ENCODE measurements at regions not wholly inside any gene's neighbourhood (a gene's known extent, or its start where the extent isn't known, plus 50 kb on each side); places are given as distances from the start of the nearest gene placed in this dataset.

DNA sequence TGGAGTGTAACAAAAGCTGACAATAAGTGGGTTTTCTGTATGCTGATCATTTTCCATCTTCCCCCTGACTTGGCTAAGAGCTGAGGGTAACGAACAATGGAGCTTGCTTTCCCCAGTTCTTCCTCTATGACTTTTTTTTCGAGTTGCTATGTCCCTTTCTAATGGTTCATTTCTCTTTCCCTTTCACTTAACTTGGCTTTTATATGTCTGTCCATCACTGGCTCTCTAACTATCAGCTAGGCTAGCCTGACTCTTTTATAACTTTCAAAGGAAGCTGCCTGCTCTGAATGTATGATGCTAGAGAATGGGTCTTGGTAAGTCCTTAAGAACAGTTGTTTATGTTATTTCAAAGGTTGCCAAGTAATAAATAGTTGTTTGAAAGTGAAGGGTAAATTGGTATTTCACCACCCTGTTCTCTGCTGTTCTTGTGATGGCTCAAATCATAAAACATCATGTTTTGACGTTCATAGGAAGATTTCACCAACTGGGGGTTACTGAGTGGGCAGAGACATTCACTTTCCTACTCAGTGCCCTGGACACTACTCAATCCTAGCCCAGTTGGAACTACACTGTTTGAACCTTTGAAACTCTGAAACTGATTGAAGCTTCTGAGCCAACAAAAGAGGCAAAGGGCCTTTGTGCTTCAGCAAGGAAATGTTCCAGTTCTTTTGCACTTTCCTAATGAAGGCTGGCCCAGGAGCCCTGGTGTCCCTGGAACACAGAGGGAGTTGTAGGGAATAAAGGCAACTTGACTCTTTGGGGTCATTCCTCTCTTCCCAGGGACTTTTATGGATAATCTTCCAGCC lies 85.4 kb upstream of the PHYHIPL start:
- no peak for DNase-seq

DNA sequence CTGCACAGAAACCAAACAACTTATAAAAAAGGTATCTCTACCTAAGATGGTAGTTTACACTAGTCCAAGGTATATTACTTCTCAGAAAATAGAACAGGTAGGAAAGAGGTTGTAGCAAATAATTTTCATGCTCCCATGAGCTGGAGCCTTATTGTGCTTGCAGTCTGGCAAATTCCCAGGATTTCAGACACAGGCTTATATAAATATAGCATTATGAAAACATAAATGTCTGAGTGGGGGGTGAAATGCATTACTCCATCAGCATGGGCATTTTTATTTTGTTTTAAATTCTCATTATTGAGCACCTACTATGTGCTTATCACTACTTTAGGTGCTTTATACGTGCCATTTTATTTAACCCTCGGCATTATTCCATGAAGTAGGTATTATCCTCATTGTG lies 83.0 kb upstream of the PHYHIPL start:
- no peak for DNase-seq

DNA sequence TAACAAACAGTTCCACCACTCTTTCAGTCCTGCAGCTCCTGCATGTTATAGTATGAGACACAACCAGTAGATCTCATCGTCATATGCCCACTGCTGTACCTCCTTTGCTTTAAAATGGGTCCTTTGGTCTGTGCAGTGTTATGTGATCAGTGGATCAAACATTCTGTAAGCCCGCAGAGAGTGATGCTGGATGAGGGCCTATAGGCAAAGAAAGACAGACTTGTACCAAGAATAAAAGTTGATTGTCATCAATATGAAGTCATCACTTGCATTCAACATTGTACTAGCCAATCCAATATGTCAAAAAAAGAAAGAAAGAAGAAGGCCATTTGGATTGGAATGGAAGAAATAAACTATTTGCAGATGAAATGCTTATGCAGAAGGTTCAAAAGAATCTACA lies 79.8 kb upstream of the PHYHIPL start:
- no peak for DNase-seq

DNA sequence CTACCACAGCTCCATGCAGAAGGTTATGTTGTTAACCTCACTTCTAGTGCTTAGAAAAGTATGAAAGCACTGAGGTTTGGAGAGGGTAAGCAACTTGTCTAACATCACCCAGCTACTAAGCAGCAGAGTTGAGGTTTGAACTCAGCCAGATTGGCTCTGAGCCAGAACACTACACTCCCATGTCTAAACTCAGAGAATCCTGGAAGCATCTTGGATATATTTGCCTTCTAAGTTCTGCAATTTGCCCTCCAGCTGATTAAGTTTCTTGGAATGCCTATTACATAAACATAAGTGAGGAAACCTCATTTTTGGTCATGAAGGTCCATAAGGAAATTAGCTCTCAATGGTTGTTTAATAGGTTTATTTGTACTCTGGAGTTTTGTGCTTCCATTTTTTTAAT lies 78.1 kb upstream of the PHYHIPL start:
- no peak for DNase-seq

DNA sequence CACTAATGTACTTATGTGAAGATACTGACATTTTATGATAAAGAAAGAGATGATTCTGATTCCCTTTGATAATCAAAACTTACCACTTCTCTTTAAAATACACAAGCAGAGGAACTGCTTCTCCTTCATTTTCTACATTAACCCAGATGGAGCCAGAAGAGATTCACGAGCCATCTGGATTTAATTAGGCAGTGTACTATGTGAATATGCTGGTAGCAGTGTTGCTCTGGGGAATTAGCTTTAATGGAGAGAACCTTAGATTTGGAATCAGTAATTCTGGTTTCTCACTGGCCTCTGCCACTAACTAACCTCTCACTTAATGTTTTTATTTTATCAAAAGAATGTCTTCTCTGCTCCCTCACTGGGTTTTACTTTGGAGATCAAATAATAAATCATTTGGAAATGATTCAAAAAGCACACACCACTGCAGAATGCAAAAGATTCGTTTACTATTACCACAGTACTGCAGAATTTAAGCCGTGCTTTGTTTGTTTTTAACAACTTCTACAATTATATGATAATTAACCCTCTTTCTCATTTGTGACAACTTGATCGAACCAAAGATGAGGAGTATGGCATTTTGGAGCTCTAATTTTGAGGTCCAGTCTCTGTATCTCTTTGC lies 77.5 kb upstream of the PHYHIPL start:
- no peak for DNase-seq

DNA sequence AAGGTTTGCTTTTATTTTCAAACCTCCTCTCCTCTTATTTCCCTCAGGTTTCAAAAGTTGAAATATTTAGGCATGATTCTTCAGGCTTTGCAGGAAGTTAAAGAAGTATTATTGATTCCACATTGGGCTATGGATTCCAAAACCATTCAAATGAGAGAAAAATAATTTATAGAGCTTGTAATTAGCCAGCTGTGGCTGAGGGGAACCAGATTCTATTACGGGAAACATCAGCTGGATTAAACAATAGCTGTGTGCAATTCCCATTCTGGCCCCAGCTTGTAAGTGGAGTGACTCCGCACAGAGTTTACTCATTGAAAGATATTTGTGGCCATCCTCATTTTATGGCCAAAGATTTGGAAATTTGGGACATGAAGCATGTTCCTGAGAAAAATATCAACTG lies 77.0 kb upstream of the PHYHIPL start:
- no peak for DNase-seq

DNA sequence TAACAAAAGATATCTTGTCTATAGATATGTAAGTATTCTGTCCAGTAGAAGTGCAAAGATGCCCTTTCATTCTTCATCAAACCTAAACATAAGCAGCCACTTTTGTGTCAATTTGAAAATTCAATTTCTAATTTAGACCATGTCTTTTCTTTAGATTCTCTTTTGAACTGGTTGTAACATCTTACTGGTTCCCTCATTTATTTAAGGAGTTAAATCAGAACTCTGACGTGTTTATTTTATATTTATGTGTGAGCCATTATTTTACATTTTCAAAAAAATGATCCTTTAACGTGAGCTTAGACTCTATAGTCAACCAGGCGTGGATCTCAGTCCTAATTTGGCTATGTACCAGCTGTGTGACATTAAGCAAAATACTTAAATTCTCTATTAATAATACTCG lies 74.0 kb upstream of the PHYHIPL start:
- no peak for DNase-seq

DNA sequence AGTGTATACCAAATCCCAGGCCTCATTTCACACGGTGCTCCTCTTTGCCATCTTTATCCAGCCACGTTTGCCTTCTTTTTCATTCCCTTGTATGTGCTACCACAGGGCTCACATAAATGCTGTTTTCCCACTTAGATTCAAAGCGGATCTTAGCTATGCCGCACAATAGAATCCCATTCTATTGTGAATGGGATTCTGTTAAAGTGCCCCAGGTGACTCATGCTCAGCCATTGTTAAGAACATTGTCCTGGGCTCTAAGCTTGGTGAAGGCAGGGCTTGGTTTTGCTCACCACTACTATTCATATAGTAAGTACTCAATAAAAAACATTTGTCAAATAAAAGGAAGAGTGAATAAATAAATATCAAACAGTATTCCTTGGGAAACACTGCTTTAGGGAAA lies 72.3 kb upstream of the PHYHIPL start:
- no peak for DNase-seq

DNA sequence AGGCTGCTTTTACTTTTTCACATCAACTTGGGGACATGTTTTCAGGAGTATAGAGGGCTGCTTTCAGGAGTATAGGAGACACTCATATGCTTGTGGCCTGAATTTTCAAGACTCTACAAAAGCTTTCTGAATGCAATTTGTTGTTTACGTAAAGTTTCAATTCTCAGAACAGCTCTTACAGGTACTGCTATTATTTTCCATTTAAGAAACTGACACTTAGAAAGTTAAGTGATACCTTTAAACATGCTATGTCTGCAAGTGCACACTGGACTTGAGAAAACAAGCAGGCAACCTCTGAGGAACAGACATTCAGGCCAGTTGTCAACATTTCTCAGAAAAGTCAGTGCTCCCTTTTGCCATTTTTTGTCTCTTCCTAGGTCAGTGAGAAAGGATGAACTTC lies 70.0 kb upstream of the PHYHIPL start:
- DNase-seq, result no peak

DNA sequence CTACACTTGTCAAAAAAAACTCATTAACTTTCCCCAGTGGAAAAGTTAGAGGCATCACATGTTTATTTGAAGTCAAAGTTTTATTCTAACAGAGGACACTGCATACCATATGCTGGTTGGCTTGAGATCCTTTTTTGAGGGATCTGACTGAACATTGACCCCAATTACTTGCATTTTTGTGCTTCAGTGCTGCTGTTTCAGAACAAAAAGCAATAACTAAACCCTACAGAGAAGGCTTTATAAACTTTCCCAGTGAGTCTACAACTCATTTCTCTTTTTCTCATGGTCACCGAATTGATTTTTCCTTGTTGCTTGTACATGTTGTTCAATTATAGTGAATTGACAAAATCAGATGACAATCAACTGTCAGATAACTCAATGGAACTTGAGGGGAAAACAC lies 69.3 kb upstream of the PHYHIPL start:
- no peak for DNase-seq

DNA sequence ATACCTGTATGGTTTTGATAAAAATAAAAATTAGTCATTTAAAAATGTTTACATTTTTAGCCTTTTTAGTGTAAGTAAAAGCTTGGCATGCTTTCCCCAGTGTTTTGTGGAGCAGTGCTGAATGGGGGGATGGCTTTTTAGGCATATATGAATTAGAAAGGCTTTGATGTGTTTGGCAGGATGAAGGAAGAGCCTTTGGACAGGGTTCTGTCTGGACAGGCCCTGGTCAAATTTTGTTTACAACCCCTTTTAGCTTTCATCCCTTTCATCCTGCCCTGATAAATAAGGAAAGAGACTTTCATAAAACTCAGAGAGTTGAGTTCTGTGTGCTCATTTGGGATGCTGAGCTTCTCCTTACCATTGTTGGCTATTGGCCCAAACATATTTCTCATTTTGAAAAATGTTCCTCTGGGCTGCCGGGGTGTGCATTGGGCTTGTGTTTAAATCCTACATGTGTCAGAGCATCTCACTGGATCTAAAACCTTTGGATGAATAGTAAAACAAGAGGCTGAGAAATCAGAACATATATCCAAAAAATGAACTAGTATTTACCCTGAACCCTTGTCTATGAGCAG lies 68.1 kb upstream of the PHYHIPL start:
- no peak for DNase-seq

DNA sequence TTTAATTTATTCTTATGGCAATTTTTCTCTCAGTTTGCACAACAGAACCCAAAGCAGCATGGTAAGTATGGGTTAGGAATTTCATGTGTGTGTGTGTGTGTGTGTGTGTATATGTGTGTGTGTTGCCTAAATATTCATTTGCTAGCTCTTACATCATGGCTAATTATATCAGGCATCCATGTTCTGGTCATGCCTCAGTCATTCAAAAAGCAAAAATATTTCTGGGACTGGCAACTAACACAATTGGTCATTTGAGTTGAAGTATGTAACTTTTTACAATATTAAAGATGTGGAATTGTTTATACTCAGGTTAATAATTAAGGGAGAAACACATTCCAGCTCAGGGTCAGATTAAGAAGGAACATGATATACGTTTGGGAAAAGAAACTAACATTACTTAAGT lies 67.6 kb upstream of the PHYHIPL start:
- no peak for DNase-seq

DNA sequence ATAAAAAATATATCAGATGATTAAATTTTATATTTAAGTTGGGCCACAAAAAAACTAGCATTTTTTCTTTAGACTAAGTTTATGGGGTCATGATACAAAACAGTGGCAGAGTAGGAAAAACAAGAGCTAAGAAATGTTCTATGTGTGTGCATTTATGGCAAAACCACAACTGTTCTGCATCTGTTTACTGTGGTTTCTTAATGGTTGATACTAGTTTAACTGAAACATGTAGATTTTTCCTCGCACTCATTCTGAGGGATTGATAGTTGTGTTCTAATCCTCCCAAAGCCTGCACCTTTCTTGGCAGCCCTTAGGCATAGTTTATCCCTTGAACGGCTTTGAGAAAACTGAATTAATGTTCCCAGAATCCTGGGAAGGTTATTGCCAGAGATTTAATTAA lies 66.6 kb upstream of the PHYHIPL start:
- DNase-seq, result no peak

DNA sequence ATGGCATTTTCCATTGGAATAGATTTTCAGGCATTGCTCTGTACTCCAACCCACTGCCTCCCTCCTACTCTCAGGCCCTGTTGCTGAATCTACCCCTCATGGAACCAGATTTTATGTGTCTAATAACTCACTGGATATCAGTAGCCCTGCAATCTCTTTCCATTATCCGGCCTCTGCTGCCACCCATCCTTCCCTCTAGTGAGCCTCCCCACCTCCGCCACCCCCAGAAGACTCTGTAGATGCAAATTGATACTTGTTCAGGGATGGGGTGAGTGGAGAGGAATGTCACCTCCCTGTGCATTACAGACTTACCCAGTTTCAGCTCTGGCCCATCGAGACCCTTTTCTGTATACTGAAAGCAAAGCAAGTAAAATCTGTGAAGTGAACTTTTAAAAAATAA lies 52.3 kb upstream of the PHYHIPL start:
- DNase-seq, result no peak

DNA sequence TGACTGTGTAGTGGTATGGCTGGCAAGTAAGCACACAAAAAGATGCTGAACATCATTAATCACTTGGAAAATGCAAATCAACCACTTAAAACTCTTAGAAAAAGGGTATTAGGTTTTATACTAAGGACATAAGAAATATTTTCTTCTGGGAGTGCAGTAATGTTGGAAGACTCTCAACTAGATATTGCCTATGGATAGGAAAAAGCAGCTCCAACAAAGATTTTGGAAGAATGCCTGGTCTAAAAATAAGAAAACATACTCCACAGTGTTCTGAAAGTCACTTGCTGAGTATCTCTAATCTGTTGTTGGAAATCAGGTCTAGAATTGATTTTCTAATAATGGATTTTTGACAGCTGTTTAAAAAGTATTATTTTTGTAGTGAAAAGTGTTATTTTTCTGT lies 50.8 kb upstream of the PHYHIPL start:
- DNase-seq, result no peak

DNA sequence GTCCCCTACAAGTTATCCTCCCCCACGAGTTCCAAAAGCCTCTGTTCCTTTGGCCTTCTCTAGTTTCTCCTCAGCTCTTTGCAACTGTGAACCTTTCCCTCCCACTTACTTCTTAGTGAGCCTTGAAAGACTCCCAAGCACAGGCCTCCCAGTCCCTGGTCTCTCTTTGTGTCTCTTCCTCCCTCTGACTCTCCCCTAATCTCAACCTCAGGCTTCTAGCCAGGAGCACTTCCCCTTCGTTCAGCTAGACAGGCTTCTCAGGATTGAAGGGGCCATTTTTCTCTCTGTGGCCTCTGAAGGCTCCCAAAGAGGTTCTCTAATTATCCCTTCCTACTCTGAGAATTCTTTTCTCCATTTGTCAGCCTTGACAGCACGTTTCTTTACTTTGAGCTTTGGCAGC lies 50.2 kb upstream of the PHYHIPL start:
- no peak for DNase-seq

Data from NCI-H1417 treated with DMSO at 0.1 percent for 48 hours (cell line).